ENCODE measurements at regions not wholly inside any gene's neighbourhood (a gene's known extent, or its start where the extent isn't known, plus 50 kb on each side); places are given as distances from the start of the nearest gene placed in this dataset.
"Not testable (repeated sequence)": the region's sequence is repeated elsewhere in the genome, so short reads cannot be mapped to it uniquely, and the experiment has no call there.

- DNase-seq (ENCODE audit: low read depth): no peak
Measured at GRCh38 chr1:184820218-184820750, 65.6 kb upstream of the EDEM3 start.

DNA sequence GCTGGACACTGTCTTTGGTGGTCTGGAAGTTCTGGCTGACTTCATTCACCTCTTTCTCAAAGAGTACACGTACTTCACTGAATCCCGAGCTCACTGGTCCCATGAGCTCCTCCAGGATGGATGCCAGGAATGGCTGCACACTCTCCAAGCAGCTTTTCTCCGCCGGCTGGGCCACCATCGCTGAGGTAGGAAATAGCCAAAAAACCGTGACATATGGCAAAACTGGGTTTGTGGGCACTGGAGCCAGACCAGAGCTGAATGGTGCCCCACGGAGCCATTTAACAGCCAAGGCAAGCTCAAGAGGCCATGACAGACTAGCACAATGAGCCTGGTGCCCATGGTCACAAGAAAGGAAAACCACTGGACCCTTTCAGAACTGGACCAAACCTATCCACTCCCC lies 64.0 kb upstream of the EDEM3 start:
- DNase-seq (ENCODE audit: low read depth): no peak

GRCh38 chr1:184817003-184817402 lies 62.3 kb upstream of the EDEM3 start:
- not testable (repeated sequence) for DNase-seq (ENCODE audit: low read depth)

DNA sequence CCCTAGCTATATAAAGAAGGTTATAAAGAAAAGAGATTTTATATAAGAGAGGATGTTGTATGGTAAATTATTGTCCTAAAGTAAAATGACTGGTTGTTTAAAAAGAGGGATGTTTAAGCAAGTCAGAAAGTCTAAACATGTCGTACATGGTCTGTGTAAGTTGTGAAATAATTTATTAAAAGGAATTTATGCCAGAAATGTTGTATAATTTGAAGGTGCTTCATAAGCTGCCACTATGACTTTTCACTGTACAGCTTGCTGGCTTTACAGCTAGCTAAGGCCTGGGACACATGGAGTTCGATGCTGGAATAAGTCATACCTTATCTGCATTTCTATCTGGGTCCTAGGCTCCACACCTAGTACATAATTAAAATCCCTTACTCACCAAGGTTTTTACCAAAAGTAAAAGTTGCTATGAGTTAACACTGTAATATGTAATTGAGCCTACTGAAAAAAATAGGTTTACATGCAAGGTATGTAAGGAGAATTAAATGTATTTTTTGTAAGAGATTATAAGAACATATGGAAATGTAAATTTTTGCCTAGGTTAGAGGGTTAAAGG lies 59.0 kb upstream of the EDEM3 start:
- DNase-seq (ENCODE audit: low read depth): no peak

DNA sequence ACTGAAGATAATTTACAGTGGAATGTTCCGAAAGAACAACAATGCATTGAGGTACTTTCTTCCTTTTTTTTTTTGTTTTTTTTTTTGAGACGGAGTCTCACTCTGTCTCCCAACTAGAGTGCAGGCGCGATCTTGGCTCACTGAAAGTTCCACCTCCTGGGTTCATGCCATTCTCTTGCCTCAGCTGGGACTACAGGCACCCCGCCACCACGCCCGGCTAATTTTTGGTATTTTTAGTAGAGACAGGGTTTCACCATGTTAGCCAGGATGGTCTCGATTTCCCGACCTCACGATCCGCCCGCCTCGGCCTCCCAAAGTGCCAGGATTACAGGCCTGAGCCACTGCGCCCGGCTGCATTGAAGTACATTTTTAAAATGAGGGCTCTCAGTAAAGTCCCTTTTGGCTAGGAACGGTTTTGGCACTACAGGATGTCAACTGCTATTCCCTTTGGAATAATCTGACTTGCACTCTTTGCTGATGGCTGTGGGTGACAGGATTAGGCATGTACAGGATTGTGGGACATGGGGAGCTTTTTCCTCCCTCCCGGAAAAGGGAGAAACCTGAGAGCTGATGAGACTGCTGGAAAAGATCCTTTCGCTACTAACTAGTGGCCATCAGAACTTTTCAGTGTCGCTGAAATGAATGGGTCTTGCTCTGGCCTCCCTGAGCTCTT lies 56.9 kb upstream of the EDEM3 start:
- DNase-seq (ENCODE audit: low read depth): no peak

- DNase-seq (ENCODE audit: low read depth): no peak
Measured at GRCh38 chr1:184810735-184811343, 56.2 kb upstream of the EDEM3 start.

DNA sequence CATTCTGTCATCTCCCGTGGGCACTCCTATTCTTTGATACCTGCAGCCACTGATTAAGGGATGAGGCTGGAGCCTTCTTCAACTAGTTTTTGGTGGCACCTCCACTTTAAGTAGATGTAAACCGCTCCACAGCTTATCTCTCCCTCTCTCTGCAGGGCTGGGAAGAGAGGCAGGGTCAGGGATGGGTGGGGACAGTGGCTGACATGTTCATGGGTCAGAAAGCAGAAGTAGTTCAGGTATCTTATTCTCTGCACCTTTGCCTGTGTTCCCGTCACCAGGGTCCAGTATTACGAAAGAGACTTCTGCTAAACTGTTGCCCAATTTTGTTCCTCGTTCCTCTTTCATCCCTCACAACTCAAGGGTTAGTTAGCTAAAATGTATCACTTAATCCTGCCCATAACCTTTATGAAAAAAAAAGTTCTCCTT lies 51.7 kb upstream of the EDEM3 start:
- no peak for DNase-seq (ENCODE audit: low read depth)

DNA sequence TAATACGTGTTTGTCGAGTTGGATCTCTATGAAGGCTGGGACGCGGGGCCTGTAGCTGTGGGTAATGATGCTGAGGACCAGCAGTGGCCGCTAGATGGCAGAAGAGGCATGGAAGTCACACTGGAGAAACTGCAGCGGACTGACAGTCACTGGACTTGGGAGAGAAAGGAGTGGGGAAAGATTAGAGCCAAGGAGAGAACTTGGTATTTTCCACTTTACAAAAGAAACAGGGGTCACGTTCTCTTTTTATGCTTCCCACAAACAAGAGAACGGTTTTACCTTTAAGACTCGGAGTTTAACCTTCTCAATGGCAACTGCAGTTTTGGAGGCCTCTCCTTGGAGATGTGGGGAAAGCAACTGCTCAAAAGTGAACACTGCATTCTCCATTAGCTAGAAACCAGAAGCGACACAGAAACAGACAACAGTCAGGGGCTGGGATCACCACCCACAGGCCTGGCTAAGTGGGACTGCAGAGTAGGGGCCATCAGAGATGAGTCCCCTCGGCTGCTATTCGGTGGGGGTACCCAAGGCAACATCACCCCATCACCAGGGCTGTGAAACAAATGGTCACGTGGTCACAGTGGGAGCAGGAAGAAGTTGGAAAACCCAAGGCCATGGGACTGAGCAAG lies 51.1 kb upstream of the EDEM3 start:
- peak; percentile 69 for DNase-seq (ENCODE audit: low read depth)

Data from T follicular helper cell (primary cell).